Neural progenitor cell (in vitro differentiated cells): ENCODE measurements at regions not wholly inside any gene's neighbourhood (a gene's known extent, or its start where the extent isn't known, plus 50 kb on each side); places are given as distances from the start of the nearest gene placed in this dataset.

Experiments
- DNase-seq: peaks from one replicate; pipeline ENCODE4 v3.0.0-alpha.2; 2016; ENCODE audit warnings: low spot score
- H2AFZ ChIP-seq: fragments of 200-600 bp; sonication (generic); replicated peaks from 2 replicates; pipeline ENCODE4 v1.6.1; 2016; ENCODE audit warnings: antibody characterized with exemption
- H3F3A ChIP-seq: fragments of 200-600 bp; sonication (generic); 2 replicates; pipeline ENCODE4 v1.6.1; 2016; ENCODE audit warnings: antibody characterized with exemption, low read depth
- H3K27ac ChIP-seq: fragments of 200-600 bp; sonication (generic); 2 replicates; pipeline ENCODE4 v1.5.1; 2016; ENCODE audit warnings: mild to moderate bottlenecking
- H3K27me3 ChIP-seq: fragments of 200-600 bp; sonication (generic); 2 replicates; pipeline ENCODE4 v1.6.1; 2016; ENCODE audit warnings: mild to moderate bottlenecking, moderate library complexity
- H3K36me3 ChIP-seq: fragments of 200-600 bp; sonication (generic); 2 replicates; pipeline ENCODE4 v1.5.1; 2016
- H3K4me1 ChIP-seq: fragments of 200-600 bp; sonication (generic); 2 replicates; pipeline ENCODE4 v1.6.1; 2016; ENCODE audit warnings: mixed run types
- H3K4me2 ChIP-seq: fragments of 200-600 bp; sonication (generic); 2 replicates; pipeline ENCODE4 v1.6.1; 2016
- H3K4me3 ChIP-seq: fragments of 200-600 bp; sonication (generic); 2 replicates; pipeline ENCODE4 v1.5.1; 2016
- H3K79me2 ChIP-seq: fragments of 200-600 bp; sonication (generic); 2 replicates; pipeline ENCODE4 v1.6.1; 2016; ENCODE audit warnings: low read depth
- H3K9ac ChIP-seq: fragments of 200-600 bp; sonication (generic); 2 replicates; pipeline ENCODE4 v1.6.1; 2016
- H3K9me3 ChIP-seq: fragments of 200-600 bp; sonication (generic); 2 replicates; pipeline ENCODE4 v1.5.1; 2016; ENCODE audit warnings: low read depth
- H4K20me1 ChIP-seq: fragments of 200-600 bp; sonication (generic); 2 replicates; pipeline ENCODE4 v1.6.1; 2016; ENCODE audit warnings: low read depth
- H3K27ac Mint-ChIP-seq: 3 replicates; pipeline ENCODE4 v1.8.0; 2021; ENCODE audit warnings: mixed read lengths
- H3K27me3 Mint-ChIP-seq: 2 replicates; pipeline ENCODE4 v1.8.0; 2022; ENCODE audit warnings: low read depth, mild to moderate bottlenecking, inconsistent platforms, moderate library complexity, mixed read lengths; ENCODE audit not compliant: insufficient read depth
- H3K36me3 Mint-ChIP-seq: 3 replicates; pipeline ENCODE4 v1.8.0; 2021; ENCODE audit warnings: mixed read lengths
- H3K4me1 Mint-ChIP-seq: 3 replicates; pipeline ENCODE4 v1.8.0; 2021; ENCODE audit warnings: mixed read lengths
- H3K4me3 Mint-ChIP-seq: 3 replicates; pipeline ENCODE4 v1.8.0; 2021; ENCODE audit warnings: mild to moderate bottlenecking, moderate library complexity, mixed read lengths
- H3K9me3 Mint-ChIP-seq: 3 replicates; pipeline ENCODE4 v1.8.0; 2020; ENCODE audit warnings: mixed read lengths
- EZH2 ChIP-seq: fragments of 200-600 bp; sonication (generic); IDR thresholded peaks from 2 replicates; pipeline ENCODE4 v1.6.1; 2017; ENCODE audit warnings: antibody characterized with exemption, mild to moderate bottlenecking, moderate library complexity
- EZH2phosphoT487 ChIP-seq: fragments of 200-600 bp; sonication (generic); IDR thresholded peaks from 2 replicates; pipeline ENCODE4 v1.6.1; 2017; ENCODE audit warnings: antibody characterized with exemption
- TF ChIP-seq, protein P1 (sequence below): fragments of 200-600 bp; sonication (generic); IDR thresholded peaks from 2 replicates; pipeline ENCODE4 v1.5.1; 2017; ENCODE audit warnings: antibody characterized with exemption, mild to moderate bottlenecking

- Histone ChIP-seq H2AFZ (no peak overlapping the region), H3K9me3 (no peaks in the 10 kb centered on the region), H3K27me3 (no peaks in the 10 kb centered on the region), H3K9ac (no peak overlapping the region), H3K4me3 (no peak overlapping the region), H3K27ac (no peak overlapping the region), H3K36me3 (no peaks in the 10 kb centered on the region), H3F3A (no peaks in the 10 kb centered on the region), H4K20me1 (no peaks in the 10 kb centered on the region), H3K79me2 (no peaks in the 10 kb centered on the region), H3K4me2 (no peak overlapping the region), H3K4me1 (peaks cover 10% of the 10 kb centered on the region)
- TF ChIP-seq, protein P1, sequence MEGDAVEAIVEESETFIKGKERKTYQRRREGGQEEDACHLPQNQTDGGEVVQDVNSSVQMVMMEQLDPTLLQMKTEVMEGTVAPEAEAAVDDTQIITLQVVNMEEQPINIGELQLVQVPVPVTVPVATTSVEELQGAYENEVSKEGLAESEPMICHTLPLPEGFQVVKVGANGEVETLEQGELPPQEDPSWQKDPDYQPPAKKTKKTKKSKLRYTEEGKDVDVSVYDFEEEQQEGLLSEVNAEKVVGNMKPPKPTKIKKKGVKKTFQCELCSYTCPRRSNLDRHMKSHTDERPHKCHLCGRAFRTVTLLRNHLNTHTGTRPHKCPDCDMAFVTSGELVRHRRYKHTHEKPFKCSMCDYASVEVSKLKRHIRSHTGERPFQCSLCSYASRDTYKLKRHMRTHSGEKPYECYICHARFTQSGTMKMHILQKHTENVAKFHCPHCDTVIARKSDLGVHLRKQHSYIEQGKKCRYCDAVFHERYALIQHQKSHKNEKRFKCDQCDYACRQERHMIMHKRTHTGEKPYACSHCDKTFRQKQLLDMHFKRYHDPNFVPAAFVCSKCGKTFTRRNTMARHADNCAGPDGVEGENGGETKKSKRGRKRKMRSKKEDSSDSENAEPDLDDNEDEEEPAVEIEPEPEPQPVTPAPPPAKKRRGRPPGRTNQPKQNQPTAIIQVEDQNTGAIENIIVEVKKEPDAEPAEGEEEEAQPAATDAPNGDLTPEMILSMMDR, result no peak
- no peak for TF ChIP-seq EZH2
- TF ChIP-seq EZH2phosphoT487, result no peak
- Mint-ChIP-seq H3K4me3 (no peak overlapping the region), H3K36me3 (no peaks in the 10 kb centered on the region), H3K9me3 (no peaks in the 10 kb centered on the region), H3K4me1 (peaks cover 20% of the 10 kb centered on the region), H3K27ac (no peak overlapping the region), H3K27me3 (peaks cover 2% of the 10 kb centered on the region)
- DNase-seq, result no peak
These were observed 143.2 kb upstream of the ANK3 start for GRCh38 chr10:60532696-60533468.

DNA sequence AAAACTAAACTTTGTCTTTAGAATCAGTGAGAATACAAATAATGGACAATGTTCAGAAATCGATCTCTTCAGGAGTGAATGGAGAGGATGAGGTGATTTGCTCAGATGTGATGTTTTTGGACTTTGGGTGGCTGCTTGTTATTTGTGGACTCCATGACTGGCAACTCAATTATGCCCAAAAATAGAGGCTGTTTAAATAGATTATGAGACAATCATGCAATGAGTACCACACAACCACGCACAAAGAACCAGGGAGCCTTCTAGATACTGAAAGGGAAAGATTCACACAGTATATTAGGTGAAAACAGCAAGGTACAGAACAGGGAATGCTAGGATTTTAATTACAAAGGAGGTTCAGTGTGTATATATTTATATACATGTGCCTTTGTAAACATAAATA is 141.3 kb upstream of the ANK3 start:
- Mint-ChIP-seq H3K4me3 (no peak overlapping the region), H3K27ac (no peak overlapping the region), H3K36me3 (no peaks in the 10 kb centered on the region), H3K27me3 (no peaks in the 10 kb centered on the region), H3K4me1 (peaks cover 22% of the 10 kb centered on the region), H3K9me3 (no peaks in the 10 kb centered on the region)
- no peak for DNase-seq
- TF ChIP-seq EZH2, result no peak
- TF ChIP-seq, protein P1, result no peak
- TF ChIP-seq EZH2phosphoT487, result no peak
- Histone ChIP-seq H3K27me3 (no peaks in the 10 kb centered on the region), H2AFZ (no peak overlapping the region), H3K9ac (no peak overlapping the region), H3K27ac (no peak overlapping the region), H3K4me1 (peaks cover 10% of the 10 kb centered on the region), H3K4me3 (no peak overlapping the region), H3F3A (no peaks in the 10 kb centered on the region), H3K36me3 (no peaks in the 10 kb centered on the region), H4K20me1 (no peaks in the 10 kb centered on the region), H3K79me2 (no peaks in the 10 kb centered on the region), H3K4me2 (no peak overlapping the region), H3K9me3 (no peaks in the 10 kb centered on the region)

DNA sequence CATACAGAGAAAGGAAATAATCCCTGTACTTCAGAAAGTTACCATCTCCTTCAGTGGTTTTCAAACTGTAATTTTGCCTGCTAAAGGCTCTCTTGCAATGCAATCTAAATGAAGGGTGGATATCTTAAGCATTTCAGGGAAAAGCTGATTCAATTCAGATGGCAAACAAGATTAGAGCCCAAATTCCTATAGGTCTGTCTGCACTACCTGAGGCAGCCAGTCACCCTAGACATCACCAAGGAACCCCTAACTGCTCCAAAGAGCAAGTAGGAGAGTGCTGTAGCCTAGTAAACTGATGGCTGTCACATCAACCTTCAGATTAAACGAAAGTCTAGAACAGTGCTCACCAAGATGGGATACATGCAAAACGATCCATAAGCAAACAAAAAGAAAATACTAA is 138.0 kb upstream of the ANK3 start:
- Histone ChIP-seq H3K4me3 (no peak overlapping the region), H3K9ac (no peak overlapping the region), H3F3A (no peaks in the 10 kb centered on the region), H4K20me1 (no peaks in the 10 kb centered on the region), H3K9me3 (no peaks in the 10 kb centered on the region), H3K27me3 (no peaks in the 10 kb centered on the region), H3K79me2 (no peaks in the 10 kb centered on the region), H3K36me3 (no peaks in the 10 kb centered on the region), H2AFZ (no peak overlapping the region), H3K4me2 (no peak overlapping the region), H3K27ac (no peak overlapping the region), H3K4me1 (no peaks in the 10 kb centered on the region)
- Mint-ChIP-seq H3K4me3 (no peak overlapping the region), H3K4me1 (peaks cover 12% of the 10 kb centered on the region), H3K27ac (no peak overlapping the region), H3K27me3 (no peaks in the 10 kb centered on the region), H3K36me3 (peaks cover 3% of the 10 kb centered on the region), H3K9me3 (peaks cover 10% of the 10 kb centered on the region)
- DNase-seq, result no peak
- TF ChIP-seq, protein P1, result no peak
- no peak for TF ChIP-seq EZH2phosphoT487
- no peak for TF ChIP-seq EZH2
